ENCODE measurements at regions not wholly inside any gene's neighbourhood (a gene's known extent, or its start where the extent isn't known, plus 50 kb on each side); places are given as distances from the start of the nearest gene placed in this dataset.

GRCh38 chr14:48333221-48333920, 658.0 kb upstream of the MDGA2 start:
- TF ChIP-seq EZH2 (IDR thresholded peaks at IDR 0.05; ENCODE audit: borderline replicate concordance, low read depth, low read length, poor library complexity, severe bottlenecking) = no peak
- no peak for TF ChIP-seq CTCF (conservative IDR thresholded peaks at IDR 0.05; ENCODE audit: low read depth, low read length)
